ENCODE measurements at regions not wholly inside any gene's neighbourhood (a gene's known extent, or its start where the extent isn't known, plus 50 kb on each side); places are given as distances from the start of the nearest gene placed in this dataset.
"Not testable (repeated sequence)": the region's sequence is repeated elsewhere in the genome, so short reads cannot be mapped to it uniquely, and the experiment has no call there.

- no peak overlapping the region for H3K4me3 ChIP-seq (ENCODE audit: low read depth, low read length)
- no peak for DNase-seq (ENCODE audit: low read depth)
Observed at GRCh38 chr17:13118311-13118710, 100.5 kb upstream of the ELAC2 start.

- no peak overlapping the region for H3K4me3 ChIP-seq (ENCODE audit: low read depth, low read length)
- DNase-seq (ENCODE audit: low read depth): no peak
Observed at GRCh38 chr17:13117616-13118015, 99.8 kb upstream of the ELAC2 start.

- no peak for DNase-seq (ENCODE audit: low read depth)
- H3K4me3 ChIP-seq (ENCODE audit: low read depth, low read length): peak overlapping the region; percentile 24
Observed at GRCh38 chr17:13114601-13115031, 96.8 kb upstream of the ELAC2 start.

DNA sequence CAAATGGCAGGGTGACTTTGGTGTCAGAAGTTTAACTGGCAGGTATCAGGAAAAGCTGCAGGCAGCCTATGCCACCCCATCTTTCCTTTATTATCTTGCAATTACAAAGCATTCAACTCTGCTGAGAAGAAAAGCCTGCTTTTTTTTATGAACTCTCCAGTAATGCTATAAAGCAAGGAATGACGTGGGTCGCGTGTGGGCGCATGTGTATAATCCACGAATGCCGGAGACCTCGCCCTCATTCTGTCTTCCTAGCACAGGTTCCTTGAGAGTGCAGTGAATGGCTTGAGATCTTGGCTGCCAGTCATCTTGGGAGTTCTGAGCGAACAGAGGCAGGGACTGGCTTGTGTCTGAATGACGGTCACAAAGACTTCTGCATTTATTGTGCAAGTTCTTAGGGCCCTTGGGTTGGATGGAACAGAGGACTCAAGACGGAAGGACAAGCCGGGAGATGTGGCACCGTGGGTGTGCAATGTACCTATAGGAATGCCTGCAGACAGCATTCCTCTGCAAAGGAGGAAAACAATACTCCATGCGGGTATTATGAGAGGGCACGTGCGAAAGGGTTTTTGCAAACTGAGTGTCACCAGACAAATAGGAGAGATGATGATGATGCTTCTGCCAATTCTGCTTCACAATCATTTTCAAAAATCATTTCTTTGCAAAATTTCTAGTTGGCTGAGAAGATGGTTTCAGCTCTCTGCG, 96.1 kb upstream of the ELAC2 start:
- no peak for DNase-seq (ENCODE audit: low read depth)
- H3K4me3 ChIP-seq (ENCODE audit: low read depth, low read length): no peak overlapping the region

DNA sequence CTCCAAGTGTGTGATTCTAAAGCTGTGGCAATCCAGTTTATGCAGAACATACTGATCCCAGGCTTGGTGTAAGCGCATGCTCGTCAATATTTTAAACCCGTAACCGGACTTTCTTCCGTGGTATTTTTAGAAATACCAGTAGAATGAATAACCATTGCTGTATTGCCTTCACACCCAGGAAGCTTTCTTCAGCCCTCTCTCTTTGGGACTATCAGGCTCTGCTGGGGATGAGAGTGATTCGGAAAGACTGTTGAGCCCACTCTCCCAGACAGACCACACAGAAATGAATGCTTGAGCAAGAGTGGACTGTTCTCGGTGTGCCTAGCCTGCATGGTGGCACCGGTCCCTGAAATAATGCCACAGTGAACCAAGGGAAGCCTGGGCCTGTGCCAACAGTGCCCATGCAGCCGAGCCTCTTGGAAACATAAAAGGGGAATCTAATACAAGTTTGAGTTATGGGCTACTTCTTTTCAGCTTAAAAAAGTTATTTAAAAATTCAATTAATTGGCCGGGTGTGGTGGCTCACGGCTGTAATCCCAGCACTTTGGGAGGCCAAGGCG, 89.9 kb upstream of the ELAC2 start:
- H3K4me3 ChIP-seq (ENCODE audit: low read depth, low read length): no peak overlapping the region
- no peak for DNase-seq (ENCODE audit: low read depth)

DNA sequence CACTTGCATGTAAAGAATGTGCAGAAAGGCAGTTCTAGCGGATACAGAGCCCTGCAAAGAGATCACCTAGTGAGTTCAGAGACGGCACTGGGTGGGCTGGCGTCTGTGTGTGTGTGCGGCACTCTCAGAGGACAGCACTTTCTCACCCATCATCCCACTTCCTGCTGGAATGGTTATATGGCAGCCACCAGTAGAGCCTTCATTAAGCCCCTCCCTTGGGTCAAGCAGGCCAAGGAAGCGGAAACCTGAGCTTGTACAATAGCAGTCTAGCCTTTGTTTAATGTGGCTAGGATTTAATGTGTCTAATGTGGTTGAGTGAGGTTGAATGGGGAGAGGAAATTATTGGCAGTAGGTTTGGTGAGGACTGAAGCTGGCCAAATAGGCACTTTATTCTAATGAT, 88.3 kb upstream of the ELAC2 start:
- no peak overlapping the region for H3K4me3 ChIP-seq (ENCODE audit: low read depth, low read length)

DNA sequence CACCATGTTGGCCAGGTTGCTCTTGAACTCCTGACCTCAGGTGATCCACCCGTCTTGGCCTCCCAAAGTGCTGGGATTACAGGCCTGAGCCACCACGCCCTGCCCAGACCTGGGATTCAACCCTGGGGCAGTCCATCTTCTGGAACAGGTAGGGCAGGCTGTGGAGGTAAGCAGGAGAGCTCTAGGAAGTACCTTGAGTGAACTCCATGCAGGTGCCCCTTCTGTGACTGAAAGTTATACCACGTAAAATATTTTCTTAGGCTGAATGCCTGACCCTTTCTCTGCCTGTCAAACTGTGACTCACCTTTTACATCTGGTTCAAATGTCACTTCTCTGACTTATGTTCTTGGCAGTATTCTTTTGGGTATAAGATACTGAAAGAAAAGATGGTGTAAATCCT, 86.7 kb upstream of the ELAC2 start:
- no peak for DNase-seq (ENCODE audit: low read depth)
- H3K4me3 ChIP-seq (ENCODE audit: low read depth, low read length): no peak overlapping the region

More for the DNA sequence above, 88.3 kb upstream of the ELAC2 start:
- no peak for DNase-seq (ENCODE audit: low read depth)

- H3K4me3 ChIP-seq (ENCODE audit: low read depth, low read length): no peak overlapping the region
- no peak for DNase-seq (ENCODE audit: low read depth)
Observed at GRCh38 chr17:13102477-13102876, 84.7 kb upstream of the ELAC2 start.

DNA sequence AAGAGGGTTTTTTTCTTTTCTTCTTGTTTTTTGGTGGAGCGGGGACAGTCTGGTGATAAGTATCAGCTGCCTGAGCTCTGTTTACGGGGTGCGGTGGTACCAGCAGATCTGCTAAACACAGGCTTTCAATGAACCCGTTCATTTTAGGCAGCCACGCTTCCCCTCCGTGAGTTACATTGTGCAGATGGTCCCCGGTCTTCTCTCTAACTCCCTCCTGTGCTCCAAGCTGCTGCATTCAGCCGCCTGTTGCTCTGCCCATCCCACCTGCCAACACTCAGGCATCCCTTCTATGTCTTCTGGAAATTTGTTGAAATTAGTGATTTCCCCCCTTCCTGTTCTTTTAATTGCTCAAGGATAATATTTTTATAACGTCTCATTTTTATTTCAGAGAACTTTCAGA, 82.1 kb upstream of the ELAC2 start:
- no peak overlapping the region for H3K4me3 ChIP-seq (ENCODE audit: low read depth, low read length)
- no peak for DNase-seq (ENCODE audit: low read depth)

GRCh38 chr17:13099089-13099735, 81.4 kb upstream of the ELAC2 start:
- no peak for DNase-seq (ENCODE audit: low read depth)
- H3K4me3 ChIP-seq (ENCODE audit: low read depth, low read length): no peak overlapping the region

- no peak overlapping the region for H3K4me3 ChIP-seq (ENCODE audit: low read depth, low read length)
- DNase-seq (ENCODE audit: low read depth): no peak
Observed at GRCh38 chr17:13096291-13096690, 78.5 kb upstream of the ELAC2 start.

DNA sequence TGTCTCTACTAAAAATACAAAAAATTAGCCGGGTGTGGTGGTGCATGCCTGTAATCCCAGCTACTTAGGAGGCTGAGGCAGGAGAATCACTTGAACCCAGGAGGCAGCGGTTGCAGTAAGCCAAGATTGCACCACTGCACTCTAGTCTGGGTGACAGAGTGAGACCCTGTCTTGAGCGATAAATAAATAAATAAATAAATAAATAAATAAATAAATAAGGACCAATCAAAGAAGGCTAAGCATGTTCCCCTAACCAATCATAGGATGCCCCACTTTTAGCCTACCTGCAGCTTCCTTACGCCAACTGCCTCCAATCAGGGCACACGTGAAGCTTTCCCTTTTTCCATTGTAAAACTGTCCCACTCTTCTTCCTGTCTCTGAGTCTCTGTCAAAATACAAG, 74.2 kb upstream of the ELAC2 start:
- not testable (repeated sequence) for H3K4me3 ChIP-seq (ENCODE audit: low read depth, low read length); DNase-seq (ENCODE audit: low read depth)

- DNase-seq (ENCODE audit: low read depth): no peak
- H3K4me3 ChIP-seq (ENCODE audit: low read depth, low read length): no peak overlapping the region
Observed at GRCh38 chr17:13088666-13089065, 70.8 kb upstream of the ELAC2 start.

DNA sequence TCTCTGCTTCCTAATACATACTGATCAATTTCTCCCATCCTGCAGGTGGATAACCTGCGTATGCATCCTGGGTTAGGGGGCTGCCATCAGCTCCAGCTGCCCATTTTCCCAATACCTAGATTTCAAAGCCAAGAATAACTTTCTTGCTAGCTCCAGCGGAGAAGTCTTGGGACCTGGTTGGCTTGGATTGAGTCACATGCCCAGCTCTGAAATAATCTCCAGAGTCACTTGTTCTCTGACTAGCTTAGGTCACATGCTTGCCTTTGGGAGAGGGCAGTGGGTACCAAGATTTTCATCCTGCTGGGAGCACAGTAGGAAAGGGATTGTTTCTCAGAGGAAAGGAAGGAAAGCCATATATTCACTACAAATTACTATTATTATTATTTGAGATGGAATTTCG, 70.0 kb upstream of the ELAC2 start:
- no peak for DNase-seq (ENCODE audit: low read depth)
- H3K4me3 ChIP-seq (ENCODE audit: low read depth, low read length): no peak overlapping the region

DNA sequence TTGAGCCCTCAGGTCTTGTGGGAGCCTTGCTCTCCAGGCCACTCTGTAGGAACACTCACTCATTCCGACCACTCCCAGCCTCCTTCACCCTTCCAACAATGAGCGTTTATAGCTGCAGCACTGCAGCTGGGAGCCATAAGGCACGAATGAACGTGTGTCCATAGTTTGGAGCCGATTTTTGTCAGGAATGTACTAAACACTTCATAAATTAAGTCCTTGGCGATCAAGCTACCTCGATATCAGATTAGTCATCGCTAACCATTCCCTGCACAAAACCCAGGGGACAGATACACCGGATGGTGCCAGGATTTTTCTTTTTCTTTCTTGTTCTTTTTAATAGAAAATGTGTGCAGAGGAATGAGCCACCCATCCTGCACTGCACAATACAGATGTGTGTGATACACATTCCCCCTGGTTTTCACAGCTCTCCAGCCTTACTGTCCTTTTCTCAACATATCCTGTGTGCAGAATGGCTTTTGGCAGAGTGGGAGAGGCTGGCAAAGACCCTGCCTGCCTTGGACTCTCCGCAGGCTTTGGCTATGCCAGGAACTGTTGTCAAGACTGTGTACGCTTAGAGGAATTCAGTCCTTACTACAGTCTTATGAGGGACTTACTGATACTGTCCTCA, 68.4 kb upstream of the ELAC2 start:
- H3K4me3 ChIP-seq (ENCODE audit: low read depth, low read length): no peak overlapping the region
- peak; percentile 47 for DNase-seq (ENCODE audit: low read depth)

DNA sequence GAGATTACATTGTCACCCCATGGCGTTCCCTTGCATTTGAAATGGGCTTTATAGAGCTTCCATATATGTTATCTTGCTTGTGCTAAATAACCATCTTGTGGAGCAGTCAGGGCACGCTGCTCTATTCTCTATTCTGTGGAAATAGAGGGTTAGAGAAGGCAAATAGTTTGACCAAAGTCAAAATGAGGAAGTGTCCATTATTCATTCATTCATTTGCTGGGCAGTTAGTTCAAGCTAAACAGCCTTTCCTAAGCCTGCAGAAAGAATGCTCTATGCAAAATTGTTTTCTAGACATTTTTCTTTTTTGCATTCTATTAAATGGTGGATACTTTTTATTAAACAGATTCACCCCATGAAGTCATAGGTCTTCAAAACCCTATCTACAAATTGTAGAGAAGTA, 67.8 kb upstream of the ELAC2 start:
- DNase-seq (ENCODE audit: low read depth): no peak
- H3K4me3 ChIP-seq (ENCODE audit: low read depth, low read length): no peak overlapping the region

- H3K4me3 ChIP-seq (ENCODE audit: low read depth, low read length): no peak overlapping the region
- DNase-seq (ENCODE audit: low read depth): no peak
Observed at GRCh38 chr17:13084420-13084819, 66.6 kb upstream of the ELAC2 start.

DNA sequence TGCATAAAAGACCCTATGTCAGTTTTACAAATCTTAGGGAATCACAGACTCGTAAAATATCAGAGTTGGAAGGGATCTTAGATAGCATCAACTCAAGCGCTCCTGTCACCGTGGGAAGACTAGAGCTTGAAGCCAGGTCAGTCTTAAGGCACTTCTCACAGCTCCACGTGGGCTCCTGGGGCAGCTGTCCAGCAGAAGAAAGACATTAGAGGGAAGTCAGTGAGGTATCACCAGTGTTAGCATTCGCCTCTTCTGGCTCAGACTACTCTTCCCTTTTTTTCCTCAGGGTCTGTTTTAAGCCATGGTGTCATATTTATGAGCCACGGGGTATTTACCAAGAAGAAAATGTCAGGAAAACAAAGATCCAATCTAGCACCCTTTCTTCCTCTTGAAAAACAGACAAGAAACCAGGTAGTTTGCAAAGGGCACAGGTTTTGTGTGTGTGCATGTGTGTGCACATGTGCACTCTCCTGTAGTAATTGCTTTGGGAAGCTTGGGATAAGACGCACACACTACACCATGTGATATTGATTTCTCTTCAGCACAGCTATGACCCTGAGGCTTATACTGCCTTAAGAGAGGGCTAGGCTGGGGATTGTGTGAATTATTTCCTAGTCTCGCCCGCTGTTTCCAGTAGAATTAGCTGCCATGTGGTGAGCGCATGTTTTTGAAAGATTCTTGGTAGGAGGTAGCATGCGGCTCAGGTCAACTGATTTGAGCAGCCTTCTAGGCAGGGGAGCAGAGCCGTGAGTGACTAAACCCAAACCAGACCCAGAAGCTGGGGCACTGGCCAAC, 61.0 kb upstream of the ELAC2 start:
- DNase-seq (ENCODE audit: low read depth): no peak
- H3K4me3 ChIP-seq (ENCODE audit: low read depth, low read length): no peak overlapping the region

GRCh38 chr17:13076905-13077304, 59.1 kb upstream of the ELAC2 start:
- no peak for DNase-seq (ENCODE audit: low read depth)
- H3K4me3 ChIP-seq (ENCODE audit: low read depth, low read length): no peak overlapping the region

DNA sequence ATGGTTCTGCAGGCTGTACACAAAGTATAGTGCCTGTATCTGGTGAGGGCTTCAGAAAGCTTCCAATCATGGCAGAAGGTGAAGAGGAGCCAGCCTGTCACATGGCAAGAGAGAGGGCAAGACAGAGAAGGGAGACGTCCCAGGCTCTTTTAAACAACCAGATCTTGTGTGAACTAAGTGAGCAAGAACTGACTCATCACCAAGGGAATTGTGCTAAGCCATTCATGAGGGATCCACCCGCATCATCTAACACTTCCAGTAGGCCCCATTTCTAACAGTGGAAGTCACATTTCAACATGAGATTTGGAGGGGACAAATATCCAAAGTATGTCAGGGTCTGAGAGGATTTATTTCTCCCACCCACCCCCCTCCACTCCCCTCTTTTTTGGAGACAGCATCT, 56.2 kb upstream of the ELAC2 start:
- DNase-seq (ENCODE audit: low read depth): peak; percentile 58
- no peak overlapping the region for H3K4me3 ChIP-seq (ENCODE audit: low read depth, low read length)

Measured in skeletal muscle cell (primary cell).